NCI-H524 treated with DMSO at 0.1 percent for 48 hours (cell line): ENCODE measurements at regions not wholly inside any gene's neighbourhood (a gene's known extent, or its start where the extent isn't known, plus 50 kb on each side); places are given as distances from the start of the nearest gene placed in this dataset.

Experiments used
- DNase-seq: peaks from one replicate; lab custom pipeline; 2025; lab: John Stamatoyannopoulos, UW

DNA sequence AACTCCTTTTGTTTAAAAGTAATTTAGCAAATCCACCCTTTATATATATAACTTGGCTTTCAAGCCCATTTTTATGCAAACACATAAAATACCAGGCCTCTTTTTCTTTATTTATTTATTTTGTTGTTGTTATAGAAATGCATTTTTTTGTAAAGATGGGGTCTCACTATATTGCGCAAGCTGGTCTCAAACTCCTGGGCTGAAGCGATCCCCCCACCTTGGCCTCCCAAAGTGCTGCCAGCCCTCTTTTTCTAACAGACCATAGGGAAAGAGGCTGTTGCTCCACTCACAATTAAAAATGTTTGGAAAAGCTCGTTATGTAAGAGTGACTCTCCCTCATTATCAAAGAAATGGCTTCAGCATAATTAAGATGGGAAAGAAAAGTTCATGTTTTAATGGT lies 440.9 kb downstream of the HACE1 start:
- no peak for DNase-seq

GRCh38 chr6:104418125-104418524 lies 441.6 kb downstream of the HACE1 start:
- DNase-seq = no peak

DNA sequence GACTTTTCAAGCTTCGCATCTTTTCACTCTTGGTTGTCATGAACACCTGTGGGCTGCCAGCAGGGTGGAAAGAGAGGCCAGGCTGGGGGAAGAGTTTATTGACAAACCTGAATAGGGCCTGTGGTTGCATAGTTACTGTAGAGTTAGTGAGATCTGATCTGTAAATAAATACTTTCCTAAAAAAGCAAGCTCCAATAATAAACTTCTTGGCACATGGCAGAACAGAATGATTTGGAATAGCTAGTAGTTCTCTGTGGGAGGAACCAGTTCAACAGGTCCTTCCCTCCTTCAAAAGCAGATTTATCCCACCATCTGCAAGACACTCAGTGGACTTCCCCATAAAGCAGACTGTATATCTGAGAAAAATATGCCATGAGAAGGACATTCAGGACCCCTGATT lies 445.0 kb downstream of the HACE1 start:
- no peak for DNase-seq

GRCh38 chr6:104413767-104414166 lies 446.0 kb downstream of the HACE1 start:
- DNase-seq = no peak

- no peak for DNase-seq
Measured at GRCh38 chr6:104411302-104411701, 448.4 kb downstream of the HACE1 start.

DNA sequence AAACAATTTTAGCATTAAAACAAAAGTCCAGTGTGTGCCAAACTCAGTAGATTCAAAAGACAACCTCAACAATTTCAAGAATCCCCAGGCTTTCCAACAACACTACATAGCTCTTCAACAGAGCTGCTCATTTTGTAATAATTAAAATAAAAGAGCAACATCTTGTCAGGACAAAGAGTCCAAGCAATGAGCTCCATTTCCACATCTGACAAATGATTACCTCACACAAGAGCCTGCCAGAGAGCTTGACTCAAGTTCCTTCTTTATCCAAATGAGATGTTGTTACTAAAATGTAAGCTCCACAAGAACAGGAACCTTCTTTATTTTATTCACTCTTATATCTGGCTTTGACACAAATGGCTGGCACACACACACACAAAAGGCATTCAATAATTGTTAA lies 449.8 kb downstream of the HACE1 start:
- no peak for DNase-seq

- DNase-seq = no peak
Measured at GRCh38 chr6:104407957-104408356, 451.8 kb downstream of the HACE1 start.

- DNase-seq = no peak
Measured at GRCh38 chr6:104404377-104404776, 455.3 kb downstream of the HACE1 start.

DNA sequence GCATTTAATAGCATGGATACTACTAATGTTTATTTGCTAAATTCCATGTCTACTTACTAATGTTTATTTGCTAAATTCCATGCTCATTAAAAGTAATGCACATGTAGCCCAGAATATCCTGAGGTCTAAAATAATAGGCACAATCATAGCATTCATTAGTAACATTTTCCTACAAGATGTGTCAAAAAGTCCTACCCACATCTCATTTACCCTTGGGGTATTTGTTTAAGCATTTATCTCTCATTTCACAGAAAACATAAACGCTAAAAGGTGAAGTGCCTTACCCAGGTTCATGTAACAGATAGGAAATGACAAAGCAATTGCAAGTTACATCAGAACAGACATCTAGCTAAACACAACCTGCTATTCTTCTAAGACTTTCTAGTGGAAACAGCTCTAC lies 457.1 kb downstream of the HACE1 start:
- DNase-seq = no peak

DNA sequence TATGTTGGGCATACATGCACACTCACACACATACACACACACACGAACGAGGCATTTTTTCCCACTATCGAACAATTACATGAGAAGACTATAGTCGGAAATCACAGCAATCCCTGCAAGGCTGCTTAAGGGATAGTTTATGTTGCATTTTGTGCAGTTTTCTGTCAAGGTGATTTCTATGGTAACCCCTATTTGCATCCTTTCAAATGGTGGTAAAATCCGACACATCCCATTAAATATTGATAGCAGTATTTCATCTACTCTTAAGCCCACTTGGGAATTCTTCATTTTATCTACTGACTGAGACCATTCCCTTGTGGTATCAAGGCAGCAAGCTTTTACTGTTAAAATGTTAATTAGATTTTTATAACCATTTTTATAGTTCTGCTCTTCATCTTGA lies 457.8 kb downstream of the HACE1 start:
- DNase-seq = no peak

GRCh38 chr6:104400844-104401243 lies 458.9 kb downstream of the HACE1 start:
- no peak for DNase-seq

GRCh38 chr6:104396077-104396476 lies 463.6 kb downstream of the HACE1 start:
- DNase-seq = no peak

- DNase-seq = no peak
Measured at GRCh38 chr6:104381907-104382306, 477.8 kb downstream of the HACE1 start.

DNA sequence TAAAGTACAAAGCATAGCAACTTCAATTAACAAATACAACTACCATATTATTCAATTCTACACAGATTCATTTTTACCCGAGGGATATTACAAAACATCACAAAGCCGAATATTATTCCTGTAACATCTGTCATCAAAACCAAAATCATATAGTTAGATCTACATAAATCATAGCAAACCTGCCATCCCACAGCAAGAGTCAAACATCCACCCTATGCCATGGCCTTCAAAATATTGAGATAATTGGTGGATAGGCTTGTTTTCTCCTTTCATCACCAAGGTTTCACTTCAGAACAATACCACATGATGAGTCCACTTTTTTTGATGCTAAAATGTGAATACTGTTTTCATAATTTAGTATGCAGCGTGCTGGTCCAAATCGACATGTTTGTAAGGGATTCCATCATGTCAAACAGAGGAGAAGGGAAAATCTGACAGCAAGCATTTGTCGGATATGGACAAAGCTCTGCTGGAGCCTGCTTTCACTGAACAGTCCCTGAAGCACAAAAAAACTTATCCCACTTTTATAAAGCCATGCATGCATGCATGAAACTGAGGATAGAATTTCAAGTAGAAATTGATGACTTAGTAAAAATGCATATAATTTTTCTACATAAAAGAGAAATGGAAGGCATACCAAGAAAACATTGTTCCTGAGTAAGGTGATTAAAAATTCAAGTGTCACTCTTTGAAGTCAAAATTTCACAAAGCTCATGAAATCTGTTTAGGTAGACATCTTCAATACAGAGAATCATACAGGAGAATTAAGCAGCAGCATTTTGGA lies 494.1 kb downstream of the HACE1 start:
- no peak for DNase-seq

DNA sequence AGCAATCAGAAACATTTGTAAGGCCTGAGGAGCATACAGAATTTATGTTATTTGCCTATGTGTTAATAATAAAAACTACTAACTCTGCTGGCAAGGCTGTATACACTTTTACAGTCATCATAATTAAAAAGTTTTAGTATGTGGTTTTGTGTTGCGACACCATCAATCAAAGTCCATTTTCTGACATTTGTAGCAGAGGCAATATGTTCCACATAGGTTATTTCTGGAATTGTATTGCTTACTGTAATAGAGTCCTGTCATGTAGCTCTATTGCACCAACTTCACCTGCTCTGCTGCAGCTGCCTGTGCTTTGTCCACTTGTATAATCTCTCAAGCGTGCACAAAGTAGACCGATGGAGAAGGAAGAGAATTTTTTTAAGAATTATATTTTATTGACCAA lies 501.8 kb downstream of the HACE1 start:
- no peak for DNase-seq

DNA sequence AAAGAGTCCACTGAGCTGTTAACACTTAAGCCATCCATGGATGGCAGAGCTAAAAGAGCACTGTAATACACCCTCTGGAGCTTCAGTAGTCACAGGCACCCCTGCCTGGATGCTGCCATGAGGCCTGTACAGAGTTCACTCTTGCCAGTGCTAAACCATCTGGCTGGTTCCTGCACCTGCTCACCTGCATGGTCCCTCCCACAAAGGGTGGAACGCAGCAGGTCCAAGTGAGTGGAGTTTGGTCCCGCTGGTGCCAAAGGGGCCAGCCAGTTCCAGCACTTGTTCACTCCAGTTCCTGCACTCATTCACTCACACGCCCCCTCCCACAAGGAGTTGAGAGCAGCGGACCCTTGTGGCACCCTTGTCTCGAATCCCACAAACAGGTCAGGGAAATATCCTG lies 503.5 kb downstream of the HACE1 start:
- no peak for DNase-seq

DNA sequence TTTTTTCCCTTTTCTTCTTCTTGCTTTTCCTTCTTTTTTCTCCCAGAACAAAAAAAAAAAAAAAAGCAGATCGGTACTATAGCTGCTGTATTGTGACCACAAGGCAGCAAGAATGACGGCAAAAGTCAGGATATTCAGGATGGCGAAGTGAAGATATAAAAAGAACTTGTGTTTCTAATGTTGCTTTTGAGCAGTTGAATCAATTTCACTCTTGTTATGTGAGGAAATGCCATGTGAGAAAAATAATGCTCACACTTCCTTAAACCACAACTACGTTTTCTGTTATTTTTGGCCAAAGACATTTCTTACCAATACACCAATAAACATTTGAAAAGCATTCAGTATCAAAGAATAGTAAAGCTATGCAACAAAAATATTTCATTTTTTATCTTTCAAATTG lies 510.5 kb downstream of the HACE1 start:
- no peak for DNase-seq

GRCh38 chr6:104344223-104344622 lies 515.5 kb downstream of the HACE1 start:
- no peak for DNase-seq

GRCh38 chr6:104332364-104332763 lies 527.4 kb downstream of the HACE1 start:
- DNase-seq = no peak

- DNase-seq = no peak
Measured at GRCh38 chr6:104326173-104327001, 533.3 kb downstream of the HACE1 start.

DNA sequence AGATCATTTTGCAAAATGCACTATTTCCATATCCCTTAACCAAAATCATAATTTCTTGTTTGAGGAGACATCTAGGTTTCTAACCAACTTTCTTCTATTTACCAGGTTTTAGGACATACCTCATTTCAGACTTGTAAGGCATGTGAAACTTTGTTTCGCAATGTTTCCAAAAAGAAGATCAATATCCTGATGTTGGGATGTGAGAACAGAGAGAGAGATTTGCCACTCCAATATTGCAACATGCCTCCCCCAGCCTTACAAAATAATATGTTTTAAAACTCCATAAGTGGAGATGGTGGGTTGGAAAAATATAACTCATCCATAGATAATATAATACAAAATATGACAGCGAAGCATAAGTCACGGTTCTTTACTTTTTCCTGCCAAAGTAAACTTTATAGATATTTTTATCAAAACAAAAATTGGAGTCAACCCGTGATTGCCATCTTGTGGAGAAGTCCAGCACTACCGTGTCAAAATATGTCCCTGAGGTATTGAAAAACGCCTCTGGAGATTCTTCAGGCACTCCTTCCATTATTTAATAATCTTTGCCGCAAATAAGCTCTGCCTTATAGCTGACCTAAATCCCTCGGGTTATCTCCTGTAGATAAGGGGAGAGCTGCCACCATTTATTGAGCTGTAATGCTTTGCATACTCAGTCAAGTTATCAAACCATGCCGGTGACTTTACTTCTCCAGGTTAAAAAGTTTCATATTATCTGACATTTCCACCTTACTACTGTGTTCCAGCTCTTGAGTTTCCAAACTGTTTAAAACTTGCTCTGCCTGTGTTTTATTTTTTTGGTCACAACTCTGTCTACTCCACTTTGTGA lies 534.2 kb downstream of the HACE1 start:
- no peak for DNase-seq

DNA sequence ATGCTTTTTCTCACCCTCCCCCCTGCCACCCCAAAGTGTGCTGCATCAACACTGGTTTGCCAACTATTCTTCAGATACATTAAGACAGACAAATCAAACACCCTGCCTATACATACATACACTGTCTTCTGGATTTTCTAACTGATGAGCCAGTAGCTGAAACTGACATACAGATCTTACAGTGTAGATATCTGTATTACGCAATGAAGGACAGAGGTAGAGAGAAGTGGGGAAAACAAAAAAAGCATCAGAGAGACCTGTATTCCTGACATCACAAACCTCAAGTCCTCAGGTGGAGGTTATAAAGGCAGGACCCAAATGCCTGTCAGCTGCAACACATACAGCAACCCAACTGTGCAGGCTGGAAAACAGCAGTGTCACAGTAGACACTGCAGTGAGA lies 535.4 kb downstream of the HACE1 start:
- no peak for DNase-seq

DNA sequence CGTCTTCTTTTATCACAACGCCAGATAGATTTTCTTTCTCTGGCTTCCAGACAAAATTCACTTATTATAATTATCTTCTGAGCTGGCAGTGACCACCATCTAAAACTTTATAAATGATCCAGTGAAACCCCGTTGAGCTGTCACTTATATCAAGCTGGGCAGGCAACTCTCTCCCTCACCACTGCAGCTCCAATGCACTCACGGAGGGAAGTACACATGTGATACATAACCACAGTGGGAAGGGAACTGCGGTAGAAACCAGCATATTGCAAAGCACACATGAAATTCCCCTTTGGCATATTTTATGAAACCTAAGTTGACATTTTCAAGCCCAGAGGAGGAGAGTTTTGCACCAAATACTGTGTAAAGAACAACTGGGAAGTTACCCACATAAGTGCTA lies 536.9 kb downstream of the HACE1 start:
- no peak for DNase-seq
